IPS-11a (cell line): ENCODE measurements at regions not wholly inside any gene's neighbourhood (a gene's known extent, or its start where the extent isn't known, plus 50 kb on each side); places are given as distances from the start of the nearest gene placed in this dataset.

Experiments
- H3K4me3 ChIP-seq: one replicate; pipeline ENCODE4 v1.5.1; 2013; ENCODE audit warnings: low read depth, low read length, control low read depth

- no peak overlapping the region for H3K4me3 ChIP-seq
These were observed 546.4 kb upstream of the EEF2KMT start for GRCh38 chr16:5643855-5644531.

GRCh38 chr16:5642436-5642835, 544.8 kb upstream of the EEF2KMT start:
- no peak overlapping the region for H3K4me3 ChIP-seq

GRCh38 chr16:5642011-5642410, 544.4 kb upstream of the EEF2KMT start:
- no peak overlapping the region for H3K4me3 ChIP-seq

DNA sequence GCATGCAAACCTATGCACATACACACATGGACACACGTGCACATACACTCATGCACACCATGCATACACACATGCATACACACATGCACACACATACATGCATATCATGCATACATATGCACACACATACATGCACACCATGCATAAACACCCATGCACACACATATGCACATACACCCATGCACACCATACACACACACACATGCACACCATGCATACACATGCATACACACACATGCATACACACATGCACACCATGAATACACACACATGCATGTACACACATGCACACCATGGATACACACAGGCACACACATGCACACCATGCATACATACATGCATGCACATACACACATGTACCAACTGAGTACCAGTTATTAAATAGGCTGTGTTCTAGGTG, 543.3 kb upstream of the EEF2KMT start:
- no peak overlapping the region for H3K4me3 ChIP-seq

DNA sequence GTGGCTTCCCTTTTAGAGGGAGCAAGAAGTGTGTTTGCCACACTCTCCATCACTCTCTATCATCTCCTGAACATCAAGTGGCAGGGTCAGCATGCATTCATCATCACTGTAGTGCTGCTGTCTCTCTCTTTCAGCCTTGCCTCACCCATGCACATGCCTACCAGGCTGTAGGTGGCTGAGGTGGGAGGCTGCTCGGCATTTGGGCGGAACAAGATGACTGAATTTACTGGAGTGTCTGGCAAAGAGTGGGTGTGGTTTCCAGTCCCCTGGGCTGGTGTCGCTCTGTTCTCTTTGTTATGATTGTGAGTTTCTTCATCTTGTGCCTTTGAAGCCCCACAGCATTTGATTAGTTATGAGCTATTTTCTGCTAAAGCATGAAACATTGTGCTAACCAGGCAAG, 541.9 kb upstream of the EEF2KMT start:
- H3K4me3 ChIP-seq = no peak overlapping the region

GRCh38 chr16:5635331-5635730, 537.7 kb upstream of the EEF2KMT start:
- no peak overlapping the region for H3K4me3 ChIP-seq

DNA sequence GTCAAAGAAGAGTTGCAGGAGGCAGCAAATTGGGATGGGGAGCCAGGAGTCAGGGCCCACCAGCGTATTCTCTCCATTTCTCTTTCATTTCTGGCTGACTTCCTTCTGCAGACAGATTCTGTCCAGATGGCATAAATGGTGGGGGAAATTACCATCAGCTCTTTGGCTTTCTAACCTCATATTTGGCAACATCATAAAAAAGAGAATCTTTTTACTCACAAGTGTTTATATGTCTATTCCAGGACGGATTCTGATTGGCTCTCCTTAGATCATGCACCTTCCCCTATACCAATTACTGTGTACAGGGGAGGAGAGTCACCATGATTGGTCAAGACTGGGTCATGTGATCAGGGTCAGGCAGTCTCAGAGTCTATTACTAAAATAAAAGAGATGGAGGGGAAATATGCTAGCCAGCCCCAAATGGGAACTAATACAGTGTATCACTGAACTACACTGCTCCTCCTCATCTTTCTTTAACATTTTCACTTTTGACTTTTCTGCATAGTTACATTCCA, 537.1 kb upstream of the EEF2KMT start:
- H3K4me3 ChIP-seq = no peak overlapping the region

DNA sequence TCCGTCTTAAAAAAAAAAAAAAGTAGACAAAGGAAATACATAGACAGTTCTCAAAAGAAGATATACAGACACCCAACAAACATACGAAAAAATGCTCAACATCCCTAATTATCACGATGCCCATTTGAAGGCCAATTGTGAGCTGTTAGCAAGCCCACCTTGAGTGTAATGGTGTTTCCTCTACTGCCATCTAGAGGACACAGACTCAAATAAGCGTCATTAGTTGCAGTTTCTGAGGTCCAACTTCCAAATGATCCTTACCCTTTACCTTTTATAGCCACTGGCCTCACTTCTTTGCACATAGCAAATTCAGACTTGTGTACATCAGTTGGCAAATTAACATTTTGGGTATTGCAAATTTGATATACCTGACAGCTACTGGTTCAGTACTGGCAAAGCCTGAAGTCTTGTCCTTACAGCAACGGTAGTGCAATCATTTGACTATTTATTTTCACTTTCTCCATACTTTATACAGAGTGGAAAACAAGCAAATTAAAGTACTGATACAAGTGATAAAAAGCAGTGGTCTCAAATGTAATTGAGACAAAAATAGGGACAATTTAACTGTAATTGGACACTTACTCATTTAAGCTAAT, 536.3 kb upstream of the EEF2KMT start:
- H3K4me3 ChIP-seq = no peak overlapping the region

GRCh38 chr16:5622234-5622884, 524.8 kb upstream of the EEF2KMT start:
- no peak overlapping the region for H3K4me3 ChIP-seq

- H3K4me3 ChIP-seq = no peak overlapping the region
These were observed 524.2 kb upstream of the EEF2KMT start for GRCh38 chr16:5621826-5622225.

DNA sequence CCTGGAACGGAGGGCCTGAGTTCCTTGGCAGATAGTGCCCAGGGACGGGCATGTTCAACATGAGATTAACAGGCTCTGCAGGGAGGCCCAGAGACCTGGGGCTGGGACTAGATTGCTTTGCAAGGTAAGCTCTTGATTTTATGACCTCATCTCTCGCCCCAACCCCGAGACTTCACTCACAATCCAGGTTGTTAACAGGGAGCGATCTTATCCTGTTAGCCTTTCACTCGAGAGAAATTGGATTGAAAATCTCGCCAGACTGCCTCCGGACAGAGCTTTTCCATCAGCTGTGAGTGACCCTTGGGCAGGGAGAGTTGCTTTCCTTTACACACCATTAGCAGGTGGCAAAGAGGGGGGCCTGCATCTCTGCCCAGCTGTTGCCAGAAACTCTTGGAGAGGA, 521.7 kb upstream of the EEF2KMT start:
- H3K4me3 ChIP-seq = no peak overlapping the region

DNA sequence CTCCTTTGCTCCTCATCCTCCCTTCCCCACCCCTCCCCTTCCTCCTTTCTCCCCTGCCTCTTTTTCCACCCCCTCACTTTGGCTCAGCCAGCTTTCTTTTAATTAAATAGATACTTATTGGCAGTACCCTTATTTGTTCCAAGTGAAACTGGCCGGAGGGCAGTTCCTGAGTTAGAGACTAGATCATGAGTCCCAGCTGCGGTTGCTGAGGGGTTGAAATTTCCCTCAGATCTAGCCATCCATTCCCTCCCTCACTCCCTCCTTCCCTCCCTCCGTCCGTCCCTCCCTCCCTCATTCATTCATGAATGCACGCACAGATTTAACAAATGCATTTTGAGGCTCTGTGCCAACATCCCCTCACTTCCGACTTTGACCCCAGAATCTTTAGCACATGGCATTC, 519.2 kb upstream of the EEF2KMT start:
- no peak overlapping the region for H3K4me3 ChIP-seq

GRCh38 chr16:5615868-5616642, 518.5 kb upstream of the EEF2KMT start:
- peak overlapping the region; percentile 27 for H3K4me3 ChIP-seq

GRCh38 chr16:5607169-5607568, 509.6 kb upstream of the EEF2KMT start:
- H3K4me3 ChIP-seq = no peak overlapping the region

- no peak overlapping the region for H3K4me3 ChIP-seq
These were observed 507.8 kb upstream of the EEF2KMT start for GRCh38 chr16:5605404-5605803.

GRCh38 chr16:5604770-5605169, 507.2 kb upstream of the EEF2KMT start:
- no peak overlapping the region for H3K4me3 ChIP-seq

- no peak overlapping the region for H3K4me3 ChIP-seq
These were observed 506.2 kb upstream of the EEF2KMT start for GRCh38 chr16:5603836-5604235.

- no peak overlapping the region for H3K4me3 ChIP-seq
These were observed 504.4 kb upstream of the EEF2KMT start for GRCh38 chr16:5601957-5602356.

DNA sequence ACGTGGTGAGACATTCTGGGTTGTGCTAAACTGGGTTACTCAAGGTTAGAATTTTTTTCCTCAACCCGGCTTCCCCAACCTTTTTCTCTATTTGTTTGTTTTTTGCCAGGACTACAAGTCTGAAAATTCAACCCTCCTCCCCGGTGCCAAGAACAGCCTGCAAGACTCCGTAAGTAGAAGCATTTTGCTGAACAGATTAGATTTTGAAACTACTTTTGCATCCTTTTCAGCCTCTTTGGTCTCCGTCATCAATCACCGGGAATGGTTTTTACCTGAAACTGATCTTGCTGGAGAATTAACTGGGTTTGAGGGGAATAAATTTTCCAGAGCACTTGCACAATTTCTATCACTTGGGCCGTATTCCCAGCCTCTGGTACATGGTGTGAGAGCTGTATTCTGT, 501.2 kb upstream of the EEF2KMT start:
- no peak overlapping the region for H3K4me3 ChIP-seq

- H3K4me3 ChIP-seq = no peak overlapping the region
These were observed 498.3 kb upstream of the EEF2KMT start for GRCh38 chr16:5595849-5596248.

DNA sequence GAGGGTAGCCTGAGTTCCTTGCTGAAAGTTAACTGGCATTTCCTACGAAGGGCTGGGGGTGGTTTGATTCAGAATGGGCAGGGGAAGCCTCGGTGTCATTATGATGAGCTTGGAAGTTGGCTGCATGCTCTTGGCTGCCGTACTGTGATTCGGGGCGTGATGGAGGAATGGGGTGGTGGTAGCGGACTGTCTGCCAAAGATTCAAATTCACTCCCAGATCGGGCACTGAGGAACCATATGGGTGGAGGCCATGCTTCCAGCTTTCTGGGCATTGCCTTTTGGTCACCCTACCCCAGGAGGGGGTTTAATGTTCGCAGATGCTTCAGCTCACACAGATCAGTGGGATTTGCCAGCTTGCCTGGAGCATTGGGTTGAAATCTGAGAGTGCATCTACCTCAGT, 492.8 kb upstream of the EEF2KMT start:
- H3K4me3 ChIP-seq = no peak overlapping the region
